Uterus (tissue), 2 donors: ENCODE measurements at regions not wholly inside any gene's neighbourhood (a gene's known extent, or its start where the extent isn't known, plus 50 kb on each side); places are given as distances from the start of the nearest gene placed in this dataset.

ENCODE experiments used
- CTCF ChIP-seq, 4 experiments: fragments of 200-600 bp in 2 of 4; fragments of 450-650 bp in 2 of 4; sonication (generic) in 2 of 4; IDR thresholded peaks; one replicate each; pipeline ENCODE4 v1.5.1; 2016 to 2019; ENCODE audit warnings: antibody characterized with exemption in 4 of 4, mild to moderate bottlenecking in 2 of 4, moderate library complexity in 1 of 4
- POLR2A ChIP-seq, 2 donors: fragments of 450-650 bp; IDR thresholded peaks; one replicate each; pipeline ENCODE4 v1.6.1; 2016; ENCODE audit warnings: antibody characterized with exemption in 2 of 2, mild to moderate bottlenecking in 1 of 2, moderate library complexity in 1 of 2

- no peak for TF ChIP-seq CTCF (IDR thresholded peaks at IDR 0.05)
- no peak for TF ChIP-seq POLR2A (IDR thresholded peaks at IDR 0.05)
These were observed 181.5 kb upstream of the TCF21 start for GRCh38 chr6:133707456-133707855.
